Transverse colon (tissue), 4 donors: ENCODE measurements at regions not wholly inside any gene's neighbourhood (a gene's known extent, or its start where the extent isn't known, plus 50 kb on each side); places are given as distances from the start of the nearest gene placed in this dataset.

Experiments used
- POLR2A ChIP-seq: fragments of 450-650 bp; IDR thresholded peaks from one replicate; pipeline ENCODE4 v1.6.1; 2016; ENCODE audit warnings: antibody characterized with exemption, mild to moderate bottlenecking, moderate library complexity
- POLR2AphosphoS5 ChIP-seq, 3 donors: sonication (generic); formaldehyde crosslinking; IDR thresholded peaks; one replicate each; pipeline ENCODE4 v1.6.1; 2016; ENCODE audit warnings: antibody characterized with exemption in 3 of 3
- TF ChIP-seq, protein P1 (sequence below), 5 experiments: fragments of 200-600 bp in 3 of 5; fragments of 450-650 bp in 2 of 5; sonication (generic) in 3 of 5; IDR thresholded peaks; 1 replicate in 2 of 5; 2 replicates in 3 of 5; pipeline ENCODE4 v1.5.1; 2016 to 2017; ENCODE audit warnings: antibody characterized with exemption in 5 of 5, inconsistent platforms in 3 of 5, mild to moderate bottlenecking in 2 of 5, moderate library complexity in 1 of 5

DNA sequence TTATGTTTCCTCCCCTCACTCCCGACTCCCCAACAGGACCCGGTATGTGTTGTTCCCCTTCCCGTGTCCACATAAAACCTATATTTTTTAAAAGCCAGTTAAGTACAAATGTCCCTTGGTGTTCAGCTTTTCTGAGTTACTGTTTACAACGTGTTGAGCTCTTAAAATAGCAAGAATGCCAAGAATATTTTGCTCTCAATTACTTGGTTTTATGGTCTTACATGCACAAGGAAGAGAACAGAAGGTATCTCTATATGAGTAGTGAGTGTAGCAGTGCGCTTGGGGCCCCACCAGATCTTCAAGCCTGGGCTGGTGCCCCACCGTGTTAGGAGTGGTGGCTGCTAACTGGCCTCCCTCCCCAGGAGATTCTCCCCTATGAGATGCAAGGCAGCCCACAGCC, 75.3 kb downstream of the RIN2 start:
- TF ChIP-seq POLR2A (no peak), POLR2AphosphoS5 (IDR thresholded peaks at IDR 0.05) (no peak)
- TF ChIP-seq, protein P1, sequence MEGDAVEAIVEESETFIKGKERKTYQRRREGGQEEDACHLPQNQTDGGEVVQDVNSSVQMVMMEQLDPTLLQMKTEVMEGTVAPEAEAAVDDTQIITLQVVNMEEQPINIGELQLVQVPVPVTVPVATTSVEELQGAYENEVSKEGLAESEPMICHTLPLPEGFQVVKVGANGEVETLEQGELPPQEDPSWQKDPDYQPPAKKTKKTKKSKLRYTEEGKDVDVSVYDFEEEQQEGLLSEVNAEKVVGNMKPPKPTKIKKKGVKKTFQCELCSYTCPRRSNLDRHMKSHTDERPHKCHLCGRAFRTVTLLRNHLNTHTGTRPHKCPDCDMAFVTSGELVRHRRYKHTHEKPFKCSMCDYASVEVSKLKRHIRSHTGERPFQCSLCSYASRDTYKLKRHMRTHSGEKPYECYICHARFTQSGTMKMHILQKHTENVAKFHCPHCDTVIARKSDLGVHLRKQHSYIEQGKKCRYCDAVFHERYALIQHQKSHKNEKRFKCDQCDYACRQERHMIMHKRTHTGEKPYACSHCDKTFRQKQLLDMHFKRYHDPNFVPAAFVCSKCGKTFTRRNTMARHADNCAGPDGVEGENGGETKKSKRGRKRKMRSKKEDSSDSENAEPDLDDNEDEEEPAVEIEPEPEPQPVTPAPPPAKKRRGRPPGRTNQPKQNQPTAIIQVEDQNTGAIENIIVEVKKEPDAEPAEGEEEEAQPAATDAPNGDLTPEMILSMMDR (IDR thresholded peaks at IDR 0.05) = no peak
